Chondrocyte (in vitro differentiated cells): ENCODE measurements at regions not wholly inside any gene's neighbourhood (a gene's known extent, or its start where the extent isn't known, plus 50 kb on each side); places are given as distances from the start of the nearest gene placed in this dataset.

ENCODE experiments used
- DNase-seq: peaks from one replicate; pipeline ENCODE4 v3.0.0; 2021; ENCODE audit warnings: mixed read lengths, low spot score
- H3K27ac Mint-ChIP-seq: one replicate; pipeline ENCODE4 v1.8.0; 2021; ENCODE audit warnings: mild to moderate bottlenecking, moderate library complexity, mixed read lengths; ENCODE audit not compliant: unreplicated experiment
- H3K27me3 Mint-ChIP-seq: 2 replicates; pipeline ENCODE4 v1.8.0; 2021; ENCODE audit warnings: low read depth, mixed read lengths
- H3K36me3 Mint-ChIP-seq: 2 replicates; pipeline ENCODE4 v1.8.0; 2021; ENCODE audit warnings: low read depth, mixed read lengths
- H3K4me1 Mint-ChIP-seq: 2 replicates; pipeline ENCODE4 v1.8.0; 2021; ENCODE audit warnings: low read depth, mild to moderate bottlenecking, mixed read lengths
- H3K4me3 Mint-ChIP-seq: one replicate; pipeline ENCODE4 v1.8.0; 2021; ENCODE audit warnings: mild to moderate bottlenecking, moderate library complexity, mixed read lengths; ENCODE audit not compliant: unreplicated experiment
- H3K9me3 Mint-ChIP-seq: 2 replicates; pipeline ENCODE4 v1.8.0; 2021; ENCODE audit warnings: low read depth, mixed read lengths
- CTCF ChIP-seq: fragments of 200-600 bp; sonication (generic); IDR thresholded peaks from 2 replicates; pipeline ENCODE4 v1.5.0; 2021; ENCODE audit warnings: antibody characterized with exemption, mild to moderate bottlenecking, moderate library complexity

- Mint-ChIP-seq H3K4me3 (no peak overlapping the region), H3K36me3 (peaks cover 2% of the 10 kb centered on the region), H3K4me1 (no peaks in the 10 kb centered on the region), H3K27me3 (peaks cover 50% of the 10 kb centered on the region), H3K9me3 (no peaks in the 10 kb centered on the region), H3K27ac (no peak overlapping the region)
- no peak for DNase-seq
- no peak for TF ChIP-seq CTCF
These were observed 99.2 kb upstream of the LINGO1 start for GRCh38 chr15:77731945-77732344.

GRCh38 chr15:77731067-77731466, 98.4 kb upstream of the LINGO1 start:
- Mint-ChIP-seq H3K4me1 (no peaks in the 10 kb centered on the region), H3K36me3 (peaks cover 2% of the 10 kb centered on the region), H3K4me3 (no peak overlapping the region), H3K27me3 (peaks cover 51% of the 10 kb centered on the region), H3K9me3 (no peaks in the 10 kb centered on the region), H3K27ac (no peak overlapping the region)
- no peak for DNase-seq
- no peak for TF ChIP-seq CTCF

- Mint-ChIP-seq H3K9me3 (no peaks in the 10 kb centered on the region), H3K4me3 (no peak overlapping the region), H3K27ac (no peak overlapping the region), H3K36me3 (no peaks in the 10 kb centered on the region), H3K4me1 (no peaks in the 10 kb centered on the region), H3K27me3 (peaks cover 40% of the 10 kb centered on the region)
- no peak for TF ChIP-seq CTCF
- no peak for DNase-seq
These were observed 95.1 kb upstream of the LINGO1 start for GRCh38 chr15:77727635-77728304.

GRCh38 chr15:77724715-77725114, 92.0 kb upstream of the LINGO1 start:
- H3K4me3 Mint-ChIP-seq: no peak overlapping the region
- H3K27me3 Mint-ChIP-seq: peaks cover 34% of the 10 kb centered on the region
- no peaks in the 10 kb centered on the region for H3K4me1 Mint-ChIP-seq
- TF ChIP-seq CTCF: no peak
- no peaks in the 10 kb centered on the region for H3K9me3 Mint-ChIP-seq
- no peak overlapping the region for H3K27ac Mint-ChIP-seq
- no peaks in the 10 kb centered on the region for H3K36me3 Mint-ChIP-seq
- DNase-seq: no peak

GRCh38 chr15:77723756-77724155, 91.0 kb upstream of the LINGO1 start:
- Mint-ChIP-seq H3K36me3 (no peaks in the 10 kb centered on the region), H3K4me1 (no peaks in the 10 kb centered on the region), H3K27ac (no peak overlapping the region), H3K4me3 (no peak overlapping the region), H3K9me3 (no peaks in the 10 kb centered on the region), H3K27me3 (peaks cover 29% of the 10 kb centered on the region)
- DNase-seq: no peak
- no peak for TF ChIP-seq CTCF
